B cell (primary cell): ENCODE measurements at regions not wholly inside any gene's neighbourhood (a gene's known extent, or its start where the extent isn't known, plus 50 kb on each side); places are given as distances from the start of the nearest gene placed in this dataset.

Source experiments
- ATAC-seq: fragments of 200-7000 bp; cut with Tn5 transposase; one replicate; pipeline ENCODE4 v1.10.0; 2021; ENCODE audit warnings: low read depth, mild to moderate bottlenecking, moderate number of reproducible peaks, moderate library complexity
- CTCF ChIA-PET: fragments of 350-600 bp; sonication (Branson Sonifier 250); formaldehyde crosslinking; loops from one replicate; lab custom pipeline; 2021; ENCODE audit warnings: antibody characterized with exemption, inconsistent platforms; lab: Charles Lee
- POLR2A ChIA-PET: fragments of 350-600 bp; sonication (Branson Sonifier 250); formaldehyde crosslinking; loops from one replicate; lab custom pipeline; 2021; ENCODE audit warnings: antibody characterized with exemption; lab: Charles Lee
- DNase-seq: peaks from one replicate; pipeline ENCODE4 v3.0.0; 2013
- H2AFZ ChIP-seq: 2 replicates; pipeline ENCODE4 v1.6.1; 2012; ENCODE audit warnings: mild to moderate bottlenecking, low read depth, low read length; ENCODE audit not compliant: insufficient read depth, poor library complexity, severe bottlenecking
- H3K27ac ChIP-seq, 2 donors: 1 replicate in 1 of 2; 2 replicates in 1 of 2; pipeline ENCODE4 v1.5.1; 2012 to 2013; ENCODE audit warnings: low read length in 2 of 2, mild to moderate bottlenecking in 2 of 2, moderate library complexity in 1 of 2
- H3K27me3 ChIP-seq, 4 experiments: fragments of 200-600 bp in 1 of 4; sonication (generic) in 1 of 4; replicated peaks in 1 of 4; 1 replicate in 2 of 4; 2 replicates in 2 of 4; pipeline versions ENCODE4 v1.6.1 to v1.7.0; 2013 to 2016; ENCODE audit warnings: low read length in 3 of 4, mild to moderate bottlenecking in 2 of 4, mixed read lengths in 1 of 4, moderate library complexity in 1 of 4; ENCODE audit not compliant: insufficient read depth in 4 of 4, control insufficient read depth in 3 of 4; ENCODE audit errors: control extremely low read depth in 1 of 4
- H3K36me3 ChIP-seq, 2 experiments: replicated peaks in 1 of 2; 1 replicate in 1 of 2; 2 replicates in 1 of 2; pipeline versions ENCODE4 v1.6.1 to v1.7.1; 2013; ENCODE audit warnings: low read length in 1 of 2; ENCODE audit not compliant: insufficient read depth in 2 of 2, control insufficient read depth in 1 of 2; ENCODE audit errors: control extremely low read depth in 1 of 2, extremely low read depth in 1 of 2
- H3K4me1 ChIP-seq, 2 donors: fragments of 200-600 bp in 1 of 2; sonication (generic) in 1 of 2; 1 replicate in 1 of 2; 2 replicates in 1 of 2; pipeline versions ENCODE4 v1.5.1 to v1.6.1; 2013 to 2017; ENCODE audit warnings: low read length in 2 of 2; ENCODE audit not compliant: control insufficient read depth in 2 of 2, insufficient read depth in 2 of 2
- H3K4me2 ChIP-seq: replicated peaks from 2 replicates; pipeline ENCODE3; 2012; ENCODE audit warnings: mild to moderate bottlenecking, low read depth, low read length; ENCODE audit not compliant: poor library complexity, severe bottlenecking
- H3K4me3 ChIP-seq, 5 experiments: fragments of 200-600 bp in 1 of 5; sonication (generic) in 1 of 5; 1 replicate in 3 of 5; 2 replicates in 2 of 5; pipeline versions ENCODE4 v1.5.1 to v1.7.0; 2011 to 2016; ENCODE audit warnings: low read length in 4 of 5, mild to moderate bottlenecking in 4 of 5, low read depth in 2 of 5, control low read depth in 1 of 5, moderate library complexity in 1 of 5; ENCODE audit not compliant: insufficient read depth in 1 of 5; ENCODE audit errors: control extremely low read depth in 1 of 5, extremely low read depth in 1 of 5
- H3K79me2 ChIP-seq: fragments of 200-600 bp; sonication (generic); one replicate; pipeline ENCODE4 v1.6.0; 2016; ENCODE audit warnings: low read length; ENCODE audit not compliant: control insufficient read depth, insufficient read depth
- H3K9ac ChIP-seq: fragments of 200-600 bp; sonication (generic); 2 replicates; pipeline ENCODE4 v1.6.1; 2017; ENCODE audit warnings: mild to moderate bottlenecking, low read length, moderate library complexity
- H3K9me3 ChIP-seq, 3 donors: one replicate each; pipeline versions ENCODE4 v1.6.1 to v1.7.1; 2013; ENCODE audit warnings: low read length in 2 of 3; ENCODE audit not compliant: control insufficient read depth in 2 of 3, insufficient read depth in 1 of 3; ENCODE audit errors: control extremely low read depth in 1 of 3
- H4K20me1 ChIP-seq: 2 replicates; pipeline ENCODE4 v1.6.0; 2012; ENCODE audit warnings: mild to moderate bottlenecking, low read length; ENCODE audit not compliant: insufficient read depth, control insufficient read depth, poor library complexity, severe bottlenecking
- H3K27ac Mint-ChIP-seq: one replicate; pipeline ENCODE4 v1.8.0; 2021; ENCODE audit warnings: mixed read lengths
- H3K27me3 Mint-ChIP-seq: one replicate; pipeline ENCODE4 v1.8.0; 2021; ENCODE audit warnings: mixed read lengths
- H3K4me1 Mint-ChIP-seq: one replicate; pipeline ENCODE4 v1.8.0; 2021; ENCODE audit warnings: mixed read lengths
- H3K4me3 Mint-ChIP-seq: one replicate; pipeline ENCODE4 v1.8.0; 2021; ENCODE audit warnings: mixed read lengths
- H3K9me3 Mint-ChIP-seq: one replicate; pipeline ENCODE4 v1.8.0; 2022; ENCODE audit warnings: mixed read lengths; ENCODE audit not compliant: insufficient read depth
- EZH2 ChIP-seq: IDR thresholded peaks from 2 replicates; pipeline ENCODE4 v1.6.1; 2012; ENCODE audit warnings: borderline replicate concordance, low read depth, mild to moderate bottlenecking, moderate library complexity, low read length; ENCODE audit not compliant: insufficient read depth, poor library complexity, severe bottlenecking
- WGBS: methylation state at CpG from one replicate; pipeline ENCODE4 v1.1.5; 2013; ENCODE audit warnings: missing lambda C conversion rate; ENCODE audit not compliant: insufficient coverage; 5-methylcytosine and 5-hydroxymethylcytosine counted together
- intact Hi-C: fragments of 100-400 bp; cut with micrococcal nuclease; formaldehyde crosslinking; loops from one replicate; pipeline ENCODE4 v1.10.0; 2022
- TF ChIP-seq, protein P1 (sequence below): fragments of 200-600 bp; IDR thresholded peaks from one replicate; pipeline ENCODE4 v1.8.0; 2022; ENCODE audit warnings: antibody characterized with exemption, mild to moderate bottlenecking

- Histone ChIP-seq H3K27me3 (no peaks in the 10 kb centered on the region), H3K79me2 (no peaks in the 10 kb centered on the region), H3K4me2 (no peak overlapping the region), H3K9ac (no peak overlapping the region), H3K36me3 (no peaks in the 10 kb centered on the region), H2AFZ (no peak overlapping the region), H4K20me1 (no peaks in the 10 kb centered on the region), H3K27ac (no peak overlapping the region), H3K4me3 (no peak overlapping the region), H3K4me1 (peaks cover 11 to 12% of the 10 kb centered on the region in 2 donors), H3K9me3 (no peaks in the 10 kb centered on the region)
- ATAC-seq, result no peak
- no peak for TF ChIP-seq EZH2
- TF ChIP-seq, protein P1, sequence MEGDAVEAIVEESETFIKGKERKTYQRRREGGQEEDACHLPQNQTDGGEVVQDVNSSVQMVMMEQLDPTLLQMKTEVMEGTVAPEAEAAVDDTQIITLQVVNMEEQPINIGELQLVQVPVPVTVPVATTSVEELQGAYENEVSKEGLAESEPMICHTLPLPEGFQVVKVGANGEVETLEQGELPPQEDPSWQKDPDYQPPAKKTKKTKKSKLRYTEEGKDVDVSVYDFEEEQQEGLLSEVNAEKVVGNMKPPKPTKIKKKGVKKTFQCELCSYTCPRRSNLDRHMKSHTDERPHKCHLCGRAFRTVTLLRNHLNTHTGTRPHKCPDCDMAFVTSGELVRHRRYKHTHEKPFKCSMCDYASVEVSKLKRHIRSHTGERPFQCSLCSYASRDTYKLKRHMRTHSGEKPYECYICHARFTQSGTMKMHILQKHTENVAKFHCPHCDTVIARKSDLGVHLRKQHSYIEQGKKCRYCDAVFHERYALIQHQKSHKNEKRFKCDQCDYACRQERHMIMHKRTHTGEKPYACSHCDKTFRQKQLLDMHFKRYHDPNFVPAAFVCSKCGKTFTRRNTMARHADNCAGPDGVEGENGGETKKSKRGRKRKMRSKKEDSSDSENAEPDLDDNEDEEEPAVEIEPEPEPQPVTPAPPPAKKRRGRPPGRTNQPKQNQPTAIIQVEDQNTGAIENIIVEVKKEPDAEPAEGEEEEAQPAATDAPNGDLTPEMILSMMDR, result no peak
- Mint-ChIP-seq H3K4me1 (peaks cover 25% of the 10 kb centered on the region), H3K9me3 (no peaks in the 10 kb centered on the region), H3K4me3 (no peak overlapping the region), H3K27ac (no peak overlapping the region), H3K27me3 (no peaks in the 10 kb centered on the region)
- intact Hi-C loops, result no loop called here
- DNase-seq, result no peak
- POLR2A ChIA-PET, result interaction anchor here (0.8 kb wide), 1 partner anchor 882 kb away, joined by 4 read pairs; no protein-coding TSS in a partner anchor
- CTCF ChIA-PET, result no interaction called here
- WGBS, result 86% methylated on average over 3 of the region's 5 CpGs
These were observed 305.8 kb downstream of the CD83 start for GRCh38 chr6:14423330-14423729.

GRCh38 chr6:14423955-14424354 lies 306.4 kb downstream of the CD83 start:
- POLR2A ChIA-PET, result no interaction called here
- no peaks in the 10 kb centered on the region for H3K27me3 ChIP-seq
- H4K20me1 ChIP-seq, result no peaks in the 10 kb centered on the region
- H3K27ac ChIP-seq, result no peak overlapping the region
- DNase-seq (no peak), ATAC-seq (no peak)
- peaks cover 16 to 18% of the 10 kb centered on the region in 2 donors for H3K4me1 ChIP-seq
- no peak overlapping the region for H3K4me2 ChIP-seq
- Mint-ChIP-seq H3K27me3 (no peaks in the 10 kb centered on the region), H3K27ac (no peak overlapping the region), H3K9me3 (no peaks in the 10 kb centered on the region), H3K4me1 (peaks cover 30% of the 10 kb centered on the region), H3K4me3 (no peak overlapping the region)
- H2AFZ ChIP-seq, result no peak overlapping the region
- no peaks in the 10 kb centered on the region for H3K36me3 ChIP-seq
- H3K79me2 ChIP-seq, result no peaks in the 10 kb centered on the region
- H3K4me3 ChIP-seq, result no peak overlapping the region
- H3K9ac ChIP-seq, result no peak overlapping the region
- 100% methylated on average over 2 of the region's 6 CpGs for WGBS
- intact Hi-C loops, result no loop called here
- CTCF ChIA-PET, result no interaction called here
- no peaks in the 10 kb centered on the region for H3K9me3 ChIP-seq
- TF ChIP-seq EZH2, result no peak
- TF ChIP-seq, protein P1, result no peak
